G401.6 (cell line): ENCODE measurements at regions not wholly inside any gene's neighbourhood (a gene's known extent, or its start where the extent isn't known, plus 50 kb on each side); places are given as distances from the start of the nearest gene placed in this dataset.

Experiments used
- FAIRE-seq: peaks from 2 replicates; lab custom pipeline; 2012; peaks lifted over from hg19 to GRCh38; lab: Jason Lieb, UNC

GRCh38 chr13:31081316-31081715 is 80.4 kb downstream of the HSPH1 start:
- no peak for FAIRE-seq

GRCh38 chr13:31074756-31075155 is 86.9 kb downstream of the HSPH1 start:
- FAIRE-seq: no peak

GRCh38 chr13:31073859-31074718 is 87.6 kb downstream of the HSPH1 start:
- no peak for FAIRE-seq

GRCh38 chr13:31072041-31072440 is 89.7 kb downstream of the HSPH1 start:
- no peak for FAIRE-seq

- FAIRE-seq: no peak
Measured at GRCh38 chr13:31069808-31070534, 91.7 kb downstream of the HSPH1 start.

GRCh38 chr13:31068119-31068423 is 93.6 kb downstream of the HSPH1 start:
- FAIRE-seq: no peak

GRCh38 chr13:31067416-31068118 is 94.1 kb downstream of the HSPH1 start:
- no peak for FAIRE-seq

GRCh38 chr13:31064636-31065035 is 97.1 kb downstream of the HSPH1 start:
- FAIRE-seq: no peak

- no peak for FAIRE-seq
Measured at GRCh38 chr13:31063772-31064171, 97.9 kb downstream of the HSPH1 start.

- FAIRE-seq: no peak
Measured at GRCh38 chr13:31060655-31061054, 101.0 kb downstream of the HSPH1 start.

- FAIRE-seq: no peak
Measured at GRCh38 chr13:31060220-31060619, 101.5 kb downstream of the HSPH1 start.

GRCh38 chr13:31057403-31058033 is 104.2 kb downstream of the HSPH1 start:
- no peak for FAIRE-seq

GRCh38 chr13:31056644-31057271 is 104.9 kb downstream of the HSPH1 start:
- no peak for FAIRE-seq

GRCh38 chr13:31055589-31055988 is 106.1 kb downstream of the HSPH1 start:
- FAIRE-seq: no peak

GRCh38 chr13:31054632-31055031 is 107.1 kb downstream of the HSPH1 start:
- FAIRE-seq: no peak

- FAIRE-seq: no peak
Measured at GRCh38 chr13:31053896-31054295, 107.8 kb downstream of the HSPH1 start.

- no peak for FAIRE-seq
Measured at GRCh38 chr13:31053091-31053490, 108.6 kb downstream of the HSPH1 start.

GRCh38 chr13:31052478-31052877 is 109.2 kb downstream of the HSPH1 start:
- FAIRE-seq: no peak

- FAIRE-seq: no peak
Measured at GRCh38 chr13:31051999-31052398, 109.7 kb downstream of the HSPH1 start.

GRCh38 chr13:31050486-31051400 is 111.0 kb downstream of the HSPH1 start:
- no peak for FAIRE-seq

GRCh38 chr13:31049833-31050232 is 111.9 kb downstream of the HSPH1 start:
- FAIRE-seq: no peak
